HepG2 (cell line): ENCODE measurements at regions not wholly inside any gene's neighbourhood (a gene's known extent, or its start where the extent isn't known, plus 50 kb on each side); places are given as distances from the start of the nearest gene placed in this dataset.

ENCODE experiments used
- ATAC-seq: fragments of 200-7000 bp; cut with Tn5 transposase; 3 replicates; pipeline ENCODE4 v1.9.1; 2020; ENCODE audit warnings: mild to moderate bottlenecking, moderate library complexity
- BruUV-seq: library from RNA; stranded (reverse); fragments of 400-500 nt; replicated peaks from 2 replicates; lab custom pipeline; 2021; lab: Mats Ljungman, UMichigan
- CTCF ChIA-PET: fragments of 300-600 bp; formaldehyde crosslinking; extraction: SDS; loops from one replicate; lab custom pipeline; 2021; ENCODE audit warnings: low total read pairs, inconsistent platforms, low intra/inter-chr PET ratio; lab: Yijun Ruan, JAX
- POLR2A ChIA-PET: fragments of 350-600 bp; sonication (Branson Sonifier 250); formaldehyde crosslinking; loops from one replicate; lab custom pipeline; 2020; ENCODE audit warnings: antibody characterized with exemption, inconsistent platforms; lab: Yijun Ruan, JAX
- DNase-seq: peaks from one replicate; pipeline ENCODE4 v3.0.0-alpha.2; 2015; ENCODE audit warnings: low spot score
- FAIRE-seq: peaks from 3 replicates; lab custom pipeline; 2011; peaks lifted over from hg19 to GRCh38; lab: Jason Lieb, UNC
- H2AFZ ChIP-seq: one replicate; pipeline ENCODE4 v1.6.1; 2011; ENCODE audit warnings: low read length, inconsistent platforms
- H3K27ac ChIP-seq: fragments of 300-600 bp; 3 replicates; pipeline ENCODE4 v1.8.0; 2011; ENCODE audit warnings: mixed run types, mild to moderate bottlenecking, mixed read lengths, low read length, inconsistent platforms; ENCODE audit not compliant: insufficient read depth; ENCODE audit errors: extremely low read length
- H3K27me3 ChIP-seq, 2 experiments: fragments of 200-600 bp in 1 of 2; 2 replicates in 1 of 2; 3 replicates in 1 of 2; pipeline versions ENCODE4 v1.6.0 to v1.8.0; 2011; ENCODE audit warnings: low read length in 2 of 2, mild to moderate bottlenecking in 2 of 2, moderate library complexity in 2 of 2, inconsistent platforms in 1 of 2; ENCODE audit not compliant: insufficient read depth in 2 of 2, control insufficient read depth in 1 of 2
- H3K36me3 ChIP-seq, 2 experiments: fragments of 200-600 bp in 1 of 2; replicated peaks in 1 of 2; 2 replicates in 1 of 2; 3 replicates in 1 of 2; pipeline versions ENCODE4 v1.5.1 to v1.8.0; 2011; ENCODE audit warnings: low read length in 2 of 2, inconsistent platforms in 1 of 2; ENCODE audit not compliant: insufficient read depth in 2 of 2, control insufficient read depth in 1 of 2
- H3K4me1 ChIP-seq: 2 replicates; pipeline ENCODE4 v1.5.1; 2012; ENCODE audit warnings: low read length, inconsistent platforms; ENCODE audit not compliant: insufficient read depth
- H3K4me2 ChIP-seq: 2 replicates; pipeline ENCODE4 v1.6.0; 2011; ENCODE audit warnings: low read depth, low read length, inconsistent platforms
- H3K4me3 ChIP-seq, 3 experiments: fragments of 200-600 bp in 1 of 3; sonication (generic), shearing (Covaris generic) in 1 of 3; replicated peaks in 1 of 3; 2 replicates each; pipeline ENCODE4 v1.5.1; 2011 to 2016; ENCODE audit warnings: low read length in 3 of 3, inconsistent platforms in 2 of 3, low read depth in 2 of 3, mild to moderate bottlenecking in 2 of 3, control low read depth in 1 of 3, mixed read lengths in 1 of 3; ENCODE audit not compliant: insufficient read depth in 1 of 3
- H3K79me2 ChIP-seq: one replicate; pipeline ENCODE4 v1.6.1; 2011; ENCODE audit warnings: low read length, inconsistent platforms; ENCODE audit not compliant: insufficient read depth
- H3K9ac ChIP-seq: 2 replicates; pipeline ENCODE4 v1.6.0; 2011; ENCODE audit warnings: mild to moderate bottlenecking, low read depth, low read length, inconsistent platforms; ENCODE audit not compliant: insufficient read depth
- H3K9me3 ChIP-seq: 2 replicates; pipeline ENCODE4 v1.5.1; 2012; ENCODE audit warnings: mild to moderate bottlenecking, low read length
- H4K20me1 ChIP-seq: 2 replicates; pipeline ENCODE4 v1.6.0; 2011; ENCODE audit warnings: inconsistent platforms, mild to moderate bottlenecking, low read length, moderate library complexity; ENCODE audit not compliant: insufficient read depth
- ARNT ChIP-seq: fragments of 450-650 bp; IDR thresholded peaks from 2 replicates; pipeline ENCODE4 v1.6.1; 2017
- HIC2 ChIP-seq: sonication (generic); formaldehyde crosslinking; IDR thresholded peaks from 2 replicates; pipeline ENCODE4 v1.9.0; 2022; ENCODE audit warnings: low read depth, missing genetic modification reagents
- SKIL ChIP-seq: sonication (generic); formaldehyde crosslinking; IDR thresholded peaks from 2 replicates; pipeline ENCODE4 v1.8.0; 2022; ENCODE audit warnings: missing genetic modification reagents, mild to moderate bottlenecking, moderate library complexity, borderline replicate concordance
- UBTF ChIP-seq: sonication (generic); formaldehyde crosslinking; IDR thresholded peaks from 2 replicates; pipeline ENCODE4 v1.4.0; 2020; ENCODE audit warnings: mild to moderate bottlenecking, missing genetic modification reagents
- ZBTB4 ChIP-seq: sonication (generic); formaldehyde crosslinking; IDR thresholded peaks from 2 replicates; pipeline ENCODE4 v1.4.0; 2020; ENCODE audit warnings: missing genetic modification reagents, mild to moderate bottlenecking, borderline replicate concordance
- ZNF20 ChIP-seq: sonication (generic); formaldehyde crosslinking; IDR thresholded peaks from 2 replicates; pipeline ENCODE4 v1.4.0; 2020; ENCODE audit warnings: mild to moderate bottlenecking, moderate library complexity, missing genetic modification reagents
- ZNF646 ChIP-seq: sonication (generic); formaldehyde crosslinking; IDR thresholded peaks from 2 replicates; pipeline ENCODE4 v1.9.0; 2021; ENCODE audit warnings: mild to moderate bottlenecking, missing genetic modification reagents
- ZSCAN25 ChIP-seq: sonication (generic); formaldehyde crosslinking; IDR thresholded peaks from 2 replicates; pipeline ENCODE4 v1.8.0; 2022; ENCODE audit warnings: mild to moderate bottlenecking, missing genetic modification reagents
- WGBS: methylation state at CpG from one replicate; pipeline ENCODE4 v1.1.6; 2017; ENCODE audit warnings: low lambda C conversion rate; 5-methylcytosine and 5-hydroxymethylcytosine counted together
- in situ Hi-C: cut with HindIII; loops from 2 replicates; pipeline ENCODE4 v1.10.0; 2017; ENCODE audit warnings: low pct_unique_long_range_greater_than_20kb; ENCODE audit not compliant: extremely low pct_ligation_motif_present
- intact Hi-C: fragments of 100-400 bp; cut with micrococcal nuclease; formaldehyde crosslinking; loops from one replicate; pipeline ENCODE4 v1.10.0; 2022; ENCODE audit not compliant: unreplicated experiment

GRCh38 chr1:2961081-2961480, 60.2 kb upstream of the ACTRT2 start:
- DNase-seq (no peak), ATAC-seq (no peak), FAIRE-seq (no peak)
- Histone ChIP-seq H4K20me1 (no peaks in the 10 kb centered on the region), H3K4me2 (no peak overlapping the region), H3K9me3 (peaks cover 12% of the 10 kb centered on the region), H3K9ac (no peak overlapping the region), H3K27ac (no peak overlapping the region), H3K4me1 (peaks cover 13% of the 10 kb centered on the region), H3K36me3 (no peaks in the 10 kb centered on the region), H3K4me3 (no peak overlapping the region), H2AFZ (no peak overlapping the region), H3K79me2 (no peaks in the 10 kb centered on the region), H3K27me3 (peaks cover 6 to 15% of the 10 kb centered on the region in 2 experiments; a peak in 3 of 5 replicates)
- ChIA-PET POLR2A (no interaction called here), CTCF (no interaction called here)
- BruUV-seq, result no TSS peak
- intact Hi-C loops, result no loop called here
- in situ Hi-C loops, result no loop called here
- WGBS, result no CpG with 5 or more reads among the region's 7 CpGs
- TF ChIP-seq ZBTB4 (CRISPR knock-in tag) (no peak), ARNT (no peak), ZNF20 (CRISPR knock-in tag) (no peak), HIC2 (CRISPR knock-in tag) (no peak), ZSCAN25 (CRISPR knock-in tag) (no peak), ZNF646 (CRISPR knock-in tag) (no peak), SKIL (CRISPR knock-in tag) (no peak), UBTF (CRISPR knock-in tag) (no peak)
